ENCODE measurements at regions not wholly inside any gene's neighbourhood (a gene's known extent, or its start where the extent isn't known, plus 50 kb on each side); places are given as distances from the start of the nearest gene placed in this dataset.

DNA sequence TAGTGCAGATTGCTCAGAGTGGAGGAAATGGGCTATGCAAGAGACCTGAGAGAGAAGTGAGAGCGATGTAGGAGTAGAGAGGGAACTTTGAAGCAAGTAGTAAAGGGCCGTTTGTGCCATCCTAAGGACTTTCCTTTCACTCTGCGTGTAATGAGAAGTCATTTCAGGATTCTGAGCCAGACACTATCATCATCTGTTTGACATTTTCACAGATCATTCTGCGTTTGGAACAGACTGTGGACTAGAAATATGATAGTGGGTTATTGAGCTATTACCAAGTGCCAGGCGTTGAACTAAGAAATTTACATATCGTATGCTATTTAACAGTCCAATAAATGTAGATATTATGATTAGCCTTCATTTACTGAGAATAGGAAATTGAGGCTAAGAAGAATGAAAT, 150.0 kb upstream of the ROBO2 start:
- DNase-seq (ENCODE audit: low read depth in 2 of 2): no peak

DNA sequence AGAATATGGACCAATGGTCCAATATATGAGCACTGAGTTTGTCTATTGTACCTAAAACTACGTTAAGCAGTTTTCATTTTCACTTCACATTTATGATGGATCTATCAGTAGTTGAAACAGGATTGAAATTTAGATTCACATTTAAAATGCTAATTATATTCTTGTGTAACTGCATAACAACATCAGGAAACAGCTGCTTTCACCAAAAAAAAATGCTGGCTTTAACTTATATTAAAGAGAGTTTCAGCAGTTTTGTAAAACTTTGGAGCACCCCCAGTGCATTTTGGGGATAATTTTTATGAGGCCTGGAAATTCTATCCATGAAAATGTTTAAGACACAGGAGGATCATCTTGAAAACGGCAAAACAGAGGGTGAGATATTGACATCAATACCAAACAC, 142.8 kb upstream of the ROBO2 start:
- DNase-seq (ENCODE audit: low read depth in 2 of 2): no peak

DNA sequence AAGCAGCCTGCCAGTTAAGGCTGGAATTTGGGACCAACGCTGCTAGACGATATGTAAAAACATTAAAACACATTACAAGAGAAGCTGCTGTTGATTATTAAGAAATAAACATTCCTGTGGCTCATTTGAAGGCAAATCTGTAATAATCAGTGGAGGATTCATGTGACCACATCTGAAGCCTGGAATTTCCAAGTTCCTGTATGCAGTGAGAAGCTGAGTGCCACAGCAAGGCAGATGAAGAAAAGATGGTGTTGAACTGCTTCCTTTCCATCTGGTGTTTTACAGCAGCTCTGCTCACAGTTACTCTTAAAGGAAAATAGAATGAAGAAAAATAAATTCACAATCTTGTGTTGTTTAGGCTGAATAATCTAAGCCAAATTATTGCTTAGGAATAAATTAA, 139.3 kb upstream of the ROBO2 start:
- no peak for DNase-seq (ENCODE audit: low read depth in 2 of 2)

DNA sequence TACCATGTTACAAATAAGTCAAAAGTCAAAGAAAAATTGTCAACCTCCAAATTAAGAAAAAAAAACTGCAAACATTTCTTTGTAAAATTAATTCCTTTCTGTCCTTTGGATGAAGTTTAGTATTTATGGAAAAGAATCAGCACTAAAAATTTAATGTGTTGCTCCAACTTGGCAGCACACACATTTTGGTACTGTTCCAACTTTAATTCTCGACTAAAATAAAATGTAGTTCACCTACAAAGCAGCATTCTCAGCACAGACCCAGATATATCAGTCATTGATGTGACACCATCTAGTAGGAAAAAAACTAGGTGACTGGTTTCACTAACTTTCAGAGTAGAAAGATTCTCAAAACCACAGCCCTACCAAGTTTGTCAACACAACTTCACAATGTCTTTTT, 131.7 kb upstream of the ROBO2 start:
- DNase-seq (ENCODE audit: low read depth in 2 of 2): no peak

DNA sequence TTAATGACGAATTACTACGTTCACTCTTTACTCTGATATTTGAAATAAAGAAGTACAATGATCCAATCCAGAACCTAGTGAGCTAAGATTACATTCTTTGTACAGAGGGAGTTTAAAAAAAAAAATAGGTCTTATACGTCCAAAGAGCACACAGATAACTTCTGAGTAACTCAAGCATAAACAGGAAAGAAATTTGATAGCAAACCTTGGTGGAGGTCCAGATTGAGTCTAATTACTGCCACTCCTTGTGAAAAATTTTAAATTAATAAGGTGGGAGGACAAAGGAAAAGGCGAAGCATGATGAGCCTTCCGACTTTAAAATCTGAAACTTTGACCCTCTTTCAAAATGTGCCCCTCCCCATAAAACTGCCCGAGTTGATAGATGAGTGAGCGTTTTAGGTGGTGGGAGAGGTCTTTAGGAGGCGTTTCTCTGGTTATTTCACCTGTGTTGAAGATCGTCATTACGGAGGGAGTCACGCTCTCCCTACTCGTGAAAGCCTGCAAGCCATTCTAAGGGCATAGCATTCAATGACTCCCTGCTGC, 127.0 kb upstream of the ROBO2 start:
- no peak for DNase-seq (ENCODE audit: low read depth in 2 of 2)

DNA sequence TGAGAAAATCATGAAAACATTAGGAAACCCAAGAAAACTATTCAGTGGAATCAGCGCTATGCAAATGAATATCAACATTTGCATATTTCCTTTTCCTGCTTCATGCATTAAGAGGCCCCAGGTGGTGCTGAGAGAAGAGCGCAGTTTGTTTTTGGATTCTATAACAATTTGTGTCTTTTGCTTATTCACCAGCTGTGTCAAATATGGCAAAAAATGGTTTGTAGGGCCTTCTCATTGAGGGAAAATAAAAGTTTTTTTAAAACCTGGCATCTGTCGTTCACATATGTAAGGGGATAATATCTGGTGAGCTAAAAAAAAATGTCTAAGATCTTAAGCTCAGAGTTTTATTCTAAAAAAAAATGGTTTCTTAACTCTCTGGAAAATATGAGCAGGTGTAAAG, 122.5 kb upstream of the ROBO2 start:
- DNase-seq (ENCODE audit: low read depth in 2 of 2): no peak

DNA sequence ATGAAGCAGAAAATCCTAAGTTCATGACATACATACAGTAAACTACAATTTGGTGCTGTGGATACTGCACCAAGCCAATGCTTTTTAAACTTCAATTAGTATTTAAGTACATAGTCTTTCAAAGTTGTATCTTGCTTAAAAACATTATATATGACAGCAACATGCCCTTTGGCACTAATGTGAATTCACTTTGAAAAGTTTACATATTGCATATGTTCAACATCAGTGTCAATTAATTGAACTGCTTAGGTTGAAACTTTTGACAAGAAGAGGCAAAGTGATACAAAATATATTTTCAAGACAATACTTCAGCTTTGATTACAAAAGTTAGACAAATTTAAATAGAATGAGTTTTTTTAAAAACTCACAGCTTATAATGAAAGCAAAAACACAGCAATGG, 119.4 kb upstream of the ROBO2 start:
- no peak for DNase-seq (ENCODE audit: low read depth in 2 of 2)

DNA sequence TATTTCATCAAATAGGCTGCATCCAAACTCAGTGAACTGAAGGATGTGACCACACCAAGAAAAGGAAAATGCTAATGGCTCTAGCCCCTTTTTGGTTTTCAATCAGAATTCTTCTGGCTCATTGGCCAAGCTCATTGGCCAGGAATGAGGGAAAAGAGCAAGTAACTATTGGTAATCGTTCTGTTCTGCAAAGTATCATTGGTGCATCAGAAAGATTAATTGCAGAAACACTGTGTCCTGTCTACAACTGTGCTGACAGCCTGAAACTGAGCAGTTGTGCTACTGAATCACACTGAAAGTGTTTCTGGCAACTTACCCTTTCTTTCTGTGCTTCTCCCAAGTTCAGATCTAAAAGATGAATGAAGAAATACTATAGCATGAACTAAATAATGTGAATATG, 116.4 kb upstream of the ROBO2 start:
- DNase-seq (ENCODE audit: low read depth in 2 of 2): no peak

DNA sequence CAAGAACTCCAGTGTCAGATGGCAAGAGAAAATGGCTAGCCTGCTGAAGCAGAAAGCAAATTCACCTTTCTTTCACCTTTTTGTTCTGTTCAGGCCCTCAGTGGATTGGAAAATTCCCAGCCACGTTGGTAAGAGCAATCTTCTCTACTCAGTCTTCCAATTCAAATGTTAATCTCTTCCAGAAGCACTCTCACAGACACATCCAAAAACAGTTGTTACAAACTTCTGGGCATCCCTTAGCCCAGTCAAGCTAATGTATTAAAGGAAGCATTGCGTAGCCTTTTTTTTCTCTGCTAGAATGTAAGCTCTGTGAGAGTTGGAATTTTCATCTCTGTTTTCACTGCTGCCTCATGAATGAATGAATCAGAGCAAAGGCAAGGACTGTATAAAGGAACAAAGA, 109.2 kb upstream of the ROBO2 start:
- no peak for DNase-seq (ENCODE audit: low read depth in 2 of 2)

DNA sequence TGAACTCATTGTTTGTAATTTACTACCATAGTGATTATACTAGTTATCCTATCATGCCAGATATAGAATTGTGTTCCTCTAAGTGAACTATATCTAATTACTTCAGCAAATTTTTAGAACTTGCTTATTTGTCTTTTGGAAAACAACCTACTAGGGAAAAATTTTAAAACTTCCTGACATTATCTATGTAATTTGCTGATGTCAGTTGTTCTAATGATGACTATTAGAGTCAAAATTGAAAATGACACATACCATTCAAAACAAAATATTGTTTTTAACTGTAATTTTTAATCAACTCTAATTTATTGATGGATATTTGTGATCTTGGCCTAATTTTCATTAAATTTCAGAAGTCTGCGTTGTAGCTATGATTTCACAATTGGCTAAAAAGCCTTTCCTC, 106.7 kb upstream of the ROBO2 start:
- DNase-seq (ENCODE audit: low read depth in 2 of 2): no peak

DNA sequence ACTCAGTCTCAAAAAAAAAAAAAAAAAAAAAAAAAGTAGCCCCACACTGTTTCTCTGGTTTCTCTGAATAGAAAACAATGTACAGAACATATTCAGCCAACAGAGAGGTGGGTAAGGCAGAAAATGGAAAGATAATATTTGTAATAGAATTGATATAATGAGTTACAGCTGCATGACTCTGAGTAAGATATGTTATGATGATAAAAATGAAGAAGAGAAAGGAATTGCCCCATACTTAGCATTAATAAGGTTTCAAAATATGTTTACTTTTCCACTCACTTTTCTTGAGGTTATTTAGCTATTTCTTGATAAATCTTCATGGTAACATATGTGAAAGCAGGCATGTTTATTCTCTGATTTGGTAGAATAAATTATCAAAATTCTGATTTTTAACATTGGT, 100.9 kb upstream of the ROBO2 start:
- no peak for DNase-seq (ENCODE audit: low read depth in 2 of 2)

DNA sequence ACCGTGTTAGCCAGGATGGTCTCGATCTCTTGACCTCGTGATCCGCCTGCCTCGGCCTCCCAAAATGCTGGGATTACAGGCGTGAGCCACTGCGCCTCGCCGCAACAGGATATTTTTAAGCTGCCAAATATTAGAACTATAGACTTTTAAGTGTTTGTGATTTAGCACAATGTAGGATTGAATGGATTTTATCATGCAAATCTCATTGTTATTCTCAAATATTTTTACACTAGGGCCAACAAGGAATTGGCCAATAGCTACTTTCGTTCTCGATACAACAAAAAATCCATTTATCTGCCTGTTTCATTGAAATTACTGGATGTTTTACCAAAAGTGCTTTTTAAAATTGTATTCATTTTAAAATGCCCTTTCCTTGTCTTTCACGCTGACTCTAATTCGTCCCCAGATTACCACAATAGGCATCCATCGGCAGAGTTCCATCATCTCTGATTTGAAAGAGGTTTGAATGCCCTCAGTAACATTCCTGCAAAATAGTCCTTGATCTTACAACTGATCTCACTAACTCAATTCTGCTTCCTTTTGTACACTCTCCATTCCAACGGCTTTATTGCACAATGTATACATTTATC, 99.6 kb upstream of the ROBO2 start:
- DNase-seq (ENCODE audit: low read depth in 2 of 2): no peak

DNA sequence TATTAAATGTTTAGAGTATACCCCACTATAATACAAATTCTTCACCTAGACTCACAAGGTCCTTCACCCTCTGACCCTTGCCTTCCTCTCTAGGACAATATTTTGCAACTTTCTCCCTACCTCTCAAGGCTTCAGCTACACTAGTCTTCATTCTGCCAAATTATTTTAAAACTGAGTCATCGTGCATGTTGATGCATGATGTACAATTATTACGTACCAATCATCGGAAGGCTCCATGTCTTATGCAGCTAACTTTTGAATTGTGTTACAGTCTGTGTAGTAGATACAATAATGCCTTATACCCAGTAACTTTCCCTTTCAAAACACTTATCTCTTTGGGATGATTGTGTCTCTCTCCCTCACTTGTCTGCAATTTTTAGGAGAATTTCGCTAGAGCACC, 98.5 kb upstream of the ROBO2 start:
- DNase-seq (ENCODE audit: low read depth in 2 of 2): no peak

DNA sequence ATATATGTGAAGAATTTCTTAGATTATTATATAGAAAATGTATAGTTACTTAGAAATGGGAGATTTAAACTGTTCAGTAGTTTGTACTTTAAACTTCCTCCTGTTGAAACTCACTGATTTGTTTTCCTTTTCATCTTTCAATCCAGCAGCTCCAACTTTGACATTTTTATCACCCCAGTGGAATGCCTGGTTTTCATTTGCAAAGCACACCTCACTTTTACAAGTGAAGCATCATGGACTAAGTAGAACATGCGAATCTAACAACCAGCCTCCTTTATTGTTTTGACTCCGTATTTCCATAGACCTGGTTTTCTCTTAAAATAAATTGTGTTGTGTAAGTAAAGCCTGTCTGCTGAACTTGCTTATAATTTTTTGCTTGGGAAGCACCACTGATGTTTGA, 97.8 kb upstream of the ROBO2 start:
- DNase-seq (ENCODE audit: low read depth in 2 of 2): no peak

DNA sequence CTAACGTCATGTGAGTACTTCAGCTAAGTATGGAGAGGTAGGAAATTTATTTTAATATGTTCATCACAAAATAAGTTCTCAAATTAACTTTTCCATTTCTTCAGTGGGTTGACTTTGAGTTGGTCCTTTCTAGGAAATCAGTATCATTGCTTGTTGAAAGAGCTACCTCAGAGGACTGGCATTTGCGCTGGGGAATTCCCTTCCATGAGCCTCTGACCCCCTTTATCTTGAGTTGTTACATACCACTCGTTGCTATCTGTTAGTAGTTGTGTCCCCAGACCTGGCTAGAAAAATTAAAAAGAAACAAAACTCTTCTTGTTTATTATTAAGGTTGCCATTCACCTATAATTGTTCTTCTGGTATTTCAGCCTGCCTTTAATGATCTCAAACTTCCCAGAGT, 96.8 kb upstream of the ROBO2 start:
- no peak for DNase-seq (ENCODE audit: low read depth in 2 of 2)

DNA sequence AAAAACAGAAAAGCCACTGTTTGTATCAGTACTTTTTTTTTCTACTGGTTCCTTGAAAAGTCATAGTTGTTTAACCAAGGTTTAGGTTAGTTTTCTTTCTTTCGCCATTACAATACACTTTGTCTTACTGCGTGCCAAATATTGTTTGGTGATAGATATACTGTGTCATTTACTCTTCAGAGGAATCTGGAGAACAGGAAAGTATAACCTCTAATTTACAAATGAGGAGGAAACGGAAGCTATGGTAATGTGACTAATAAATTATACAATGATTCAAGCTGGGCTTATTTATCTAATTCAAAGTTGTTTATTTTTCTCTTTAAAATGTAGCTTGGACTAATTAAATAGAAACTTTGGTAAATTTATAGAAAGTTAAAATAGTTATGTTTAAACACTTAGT, 96.2 kb upstream of the ROBO2 start:
- DNase-seq (ENCODE audit: low read depth in 2 of 2): no peak

DNA sequence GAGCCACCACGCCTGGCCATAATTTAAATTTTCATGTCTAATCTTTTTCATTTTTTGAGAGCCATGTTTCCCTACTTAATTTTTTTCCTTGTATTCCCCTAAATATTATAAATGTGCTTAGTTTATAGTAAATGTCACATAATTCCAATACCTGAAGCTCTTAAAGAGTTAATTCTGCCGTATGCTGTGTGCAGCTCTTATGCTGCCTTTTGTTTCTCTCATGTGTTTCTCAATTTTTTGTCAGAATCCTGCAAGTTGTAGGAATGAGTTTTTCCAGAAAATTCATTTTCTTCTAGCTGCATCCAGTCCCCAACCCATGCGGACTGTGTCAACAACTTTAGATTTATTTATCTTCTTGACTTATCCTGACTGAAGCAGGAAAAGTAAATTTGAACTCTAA, 90.9 kb upstream of the ROBO2 start:
- DNase-seq (ENCODE audit: low read depth in 2 of 2): no peak

DNA sequence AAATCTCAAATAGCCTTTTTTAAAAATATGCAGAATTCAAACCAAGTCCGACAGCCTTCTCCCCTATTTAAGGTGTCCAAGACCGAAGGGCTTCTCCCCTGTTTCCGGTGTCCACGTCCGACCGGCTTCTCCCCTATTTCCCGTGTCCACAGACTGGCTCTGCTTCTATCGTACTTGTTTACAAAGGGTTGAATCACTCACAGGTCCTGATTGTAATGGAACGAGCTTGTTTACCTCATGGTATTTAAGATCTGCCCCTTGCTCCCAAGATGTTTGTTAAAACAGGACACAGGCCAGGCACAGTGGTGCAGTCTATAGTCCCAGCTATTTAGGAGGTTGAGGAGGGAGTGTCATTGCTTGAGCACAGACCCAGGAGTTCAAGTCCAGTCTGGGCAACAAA, 90.4 kb upstream of the ROBO2 start:
- DNase-seq (ENCODE audit: low read depth in 2 of 2): no peak

DNA sequence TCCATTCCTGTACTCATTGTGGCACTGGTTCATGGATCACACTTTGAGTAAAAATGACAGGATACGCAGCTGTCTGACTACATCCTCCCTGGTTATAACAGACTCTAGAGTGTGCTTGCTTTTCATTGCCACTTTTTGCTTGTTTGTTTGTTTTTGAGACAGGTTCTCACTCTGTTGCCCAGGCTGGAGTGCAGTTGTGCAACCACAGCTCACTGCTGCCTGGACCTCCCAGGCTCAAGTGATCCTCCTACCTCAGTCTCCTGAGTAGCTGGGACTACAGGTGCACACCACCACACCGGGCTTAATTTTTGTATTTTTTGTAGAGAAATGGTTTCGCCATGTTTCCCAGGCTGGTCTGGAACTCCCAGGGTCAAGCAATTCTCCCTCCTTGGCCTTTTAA, 89.3 kb upstream of the ROBO2 start:
- no peak for DNase-seq (ENCODE audit: low read depth in 2 of 2)

DNA sequence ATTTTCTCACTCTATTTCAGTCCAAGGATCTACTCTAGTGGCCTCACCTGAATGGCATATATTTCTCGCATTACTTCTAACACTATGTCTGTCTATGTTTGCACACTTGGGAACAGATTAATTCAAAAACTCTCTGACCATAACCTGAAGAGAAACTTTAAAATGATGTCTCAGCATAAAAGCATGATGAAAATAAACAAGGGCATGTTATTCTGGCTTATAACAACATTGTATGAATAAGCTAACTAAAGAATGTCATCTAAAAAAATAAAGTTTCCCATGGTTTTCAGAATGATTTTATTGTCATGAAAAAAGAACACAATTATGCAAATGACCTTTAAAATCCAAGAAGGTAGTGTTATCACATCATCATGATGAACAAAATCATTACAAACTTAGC, 85.5 kb upstream of the ROBO2 start:
- DNase-seq (ENCODE audit: low read depth in 2 of 2): no peak

DNA sequence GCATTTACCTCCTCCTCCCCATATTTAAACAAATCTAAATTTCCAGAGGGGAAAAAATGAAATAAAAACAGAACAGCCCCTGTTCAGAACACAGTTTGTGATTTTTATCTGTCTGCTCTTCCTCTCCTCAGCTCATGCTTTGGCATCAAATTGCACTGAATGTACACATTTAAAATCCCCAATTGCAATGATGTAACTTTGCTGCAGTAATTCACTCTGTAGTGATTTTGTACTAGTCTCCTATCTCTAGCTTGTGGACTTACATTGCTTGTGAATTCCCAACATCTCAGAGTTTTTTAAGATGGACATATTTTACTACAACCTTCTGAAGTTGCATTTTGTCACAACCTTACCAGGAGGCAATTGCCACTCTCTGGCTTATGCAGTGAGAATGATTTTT, 81.6 kb upstream of the ROBO2 start:
- no peak for DNase-seq (ENCODE audit: low read depth in 2 of 2)

DNA sequence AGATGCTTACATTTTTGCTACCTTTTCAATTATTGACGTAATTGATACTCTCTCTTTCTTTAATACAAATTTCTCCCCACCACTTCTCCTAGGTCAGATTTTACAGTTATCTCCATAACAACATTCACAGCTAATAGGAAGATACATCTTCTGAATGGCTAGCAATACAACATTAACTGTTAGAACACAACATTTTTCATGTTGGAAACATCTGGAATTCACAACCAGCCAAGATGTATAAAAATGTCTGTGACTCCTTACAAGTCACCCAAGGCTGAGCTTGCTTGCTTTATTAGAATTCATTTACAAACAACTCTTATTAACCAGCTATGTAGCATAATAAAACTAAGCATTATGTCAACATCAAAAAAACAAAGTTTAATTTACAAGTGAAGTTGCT, 81.0 kb upstream of the ROBO2 start:
- no peak for DNase-seq (ENCODE audit: low read depth in 2 of 2)

DNA sequence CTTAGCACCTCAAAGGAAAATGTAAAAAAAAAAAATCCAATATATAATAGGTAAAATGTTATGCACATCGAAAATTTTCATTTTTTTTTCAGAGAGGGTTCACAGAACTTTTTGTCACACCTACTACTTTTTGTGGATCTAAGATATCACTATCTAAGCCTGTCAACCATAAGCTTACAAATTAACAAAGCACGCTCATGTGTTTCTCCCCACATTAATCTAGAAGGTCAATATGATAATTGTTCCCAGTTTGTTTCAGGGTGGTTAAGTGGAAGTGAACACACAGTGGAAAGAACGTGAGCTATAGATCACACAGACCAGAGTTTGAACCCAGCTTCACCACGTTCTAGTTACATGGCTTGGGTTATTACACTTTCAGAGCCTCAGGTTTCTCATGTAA, 78.6 kb upstream of the ROBO2 start:
- no peak for DNase-seq (ENCODE audit: low read depth in 2 of 2)

DNA sequence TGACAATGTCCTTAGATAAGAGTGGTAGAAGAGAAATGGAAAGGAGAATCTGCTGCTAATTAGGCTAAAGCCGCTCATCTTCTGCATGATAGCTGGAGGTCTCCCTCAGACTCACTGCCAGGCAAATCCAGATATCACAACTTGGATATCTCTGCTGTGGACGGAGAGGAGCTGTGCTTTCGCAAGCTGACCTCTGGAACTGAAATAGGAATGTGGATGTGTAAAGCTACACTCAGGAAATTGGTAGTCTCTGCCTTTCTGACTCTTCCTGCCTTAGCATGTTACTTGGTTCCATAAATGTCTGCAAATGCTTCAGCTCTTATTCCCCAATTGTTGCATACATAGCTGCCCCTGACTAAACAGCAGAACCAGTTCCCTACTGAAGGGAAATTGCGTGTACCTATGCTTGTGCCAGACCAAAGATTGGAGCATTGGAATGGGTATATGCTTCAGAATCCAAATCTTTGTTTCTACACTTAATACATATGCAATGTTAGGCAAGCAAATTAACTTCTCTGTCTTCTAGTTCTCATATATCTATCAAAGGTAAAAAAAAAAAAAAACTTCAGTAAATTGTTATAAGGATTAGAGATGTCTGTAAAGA, 74.7 kb upstream of the ROBO2 start:
- DNase-seq (ENCODE audit: low read depth in 2 of 2): no peak
